GM21423 (cell line): ENCODE measurements at regions not wholly inside any gene's neighbourhood (a gene's known extent, or its start where the extent isn't known, plus 50 kb on each side); places are given as distances from the start of the nearest gene placed in this dataset.
A peak's percentile ranks its signal among the peaks of the same experiment; 100 is the strongest.

ENCODE experiments used
- ATAC-seq: cut with Tn5 transposase; IDR thresholded peaks from one replicate; pipeline ENCODE4 v1.9.1; 2021; ENCODE audit warnings: mild to moderate bottlenecking, moderate library complexity; ENCODE audit not compliant: unreplicated experiment

GRCh38 chr6:164013480-164014208, 599.1 kb downstream of the QKI start:
- no peak for ATAC-seq

GRCh38 chr6:164011321-164011720, 596.8 kb downstream of the QKI start:
- no peak for ATAC-seq

GRCh38 chr6:164010441-164011103, 596.1 kb downstream of the QKI start:
- ATAC-seq: no peak

GRCh38 chr6:164008902-164009301, 594.4 kb downstream of the QKI start:
- no peak for ATAC-seq

GRCh38 chr6:164007881-164008280, 593.4 kb downstream of the QKI start:
- ATAC-seq: no peak

GRCh38 chr6:164006459-164006858, 591.9 kb downstream of the QKI start:
- ATAC-seq: no peak

- ATAC-seq: peak; percentile 51
Observed at GRCh38 chr6:164005004-164005711, 590.6 kb downstream of the QKI start.

GRCh38 chr6:164000276-164000675, 585.8 kb downstream of the QKI start:
- no peak for ATAC-seq

GRCh38 chr6:163999475-164000125, 585.1 kb downstream of the QKI start:
- ATAC-seq: no peak

- ATAC-seq: no peak
Observed at GRCh38 chr6:163998496-163998895, 584.0 kb downstream of the QKI start.

GRCh38 chr6:163996491-163996890, 582.0 kb downstream of the QKI start:
- ATAC-seq: no peak

GRCh38 chr6:163994566-163994965, 580.0 kb downstream of the QKI start:
- ATAC-seq: no peak

- ATAC-seq: no peak
Observed at GRCh38 chr6:163992701-163993100, 578.2 kb downstream of the QKI start.

GRCh38 chr6:163992056-163992455, 577.5 kb downstream of the QKI start:
- ATAC-seq: no peak

- ATAC-seq: no peak
Observed at GRCh38 chr6:163991321-163991720, 576.8 kb downstream of the QKI start.

GRCh38 chr6:163986313-163986712, 571.8 kb downstream of the QKI start:
- no peak for ATAC-seq

- no peak for ATAC-seq
Observed at GRCh38 chr6:163985710-163986109, 571.2 kb downstream of the QKI start.

GRCh38 chr6:163985040-163985439, 570.5 kb downstream of the QKI start:
- no peak for ATAC-seq

GRCh38 chr6:163984124-163984936, 569.8 kb downstream of the QKI start:
- ATAC-seq: peak; percentile 76

- ATAC-seq: no peak
Observed at GRCh38 chr6:163983679-163984078, 569.2 kb downstream of the QKI start.

GRCh38 chr6:163974322-163974721, 559.8 kb downstream of the QKI start:
- ATAC-seq: no peak
